NCI-H526 treated with DMSO at 0.1 percent for 48 hours (cell line): ENCODE measurements at regions not wholly inside any gene's neighbourhood (a gene's known extent, or its start where the extent isn't known, plus 50 kb on each side); places are given as distances from the start of the nearest gene placed in this dataset.

Experiments used
- DNase-seq: peaks from one replicate; lab custom pipeline; 2025; lab: John Stamatoyannopoulos, UW

DNA sequence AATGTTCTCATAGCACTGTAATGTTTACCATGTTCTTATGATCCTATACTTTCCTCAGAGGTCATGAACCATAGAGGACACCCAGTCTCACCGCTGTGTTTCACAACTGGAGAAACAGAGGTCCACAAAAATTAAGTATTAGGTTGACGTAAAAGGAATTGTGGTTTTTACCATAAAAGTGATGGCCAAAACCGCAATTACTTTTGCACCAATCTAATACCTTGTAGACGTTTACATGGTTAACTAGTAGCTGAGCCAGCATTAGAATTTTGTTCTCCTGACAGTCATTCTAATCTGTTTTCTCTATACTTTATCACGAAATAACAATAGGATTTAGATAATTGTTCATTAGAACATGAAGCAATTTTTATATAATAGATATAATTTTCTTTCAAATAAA, 763.4 kb upstream of the ARGLU1 start:
- no peak for DNase-seq

DNA sequence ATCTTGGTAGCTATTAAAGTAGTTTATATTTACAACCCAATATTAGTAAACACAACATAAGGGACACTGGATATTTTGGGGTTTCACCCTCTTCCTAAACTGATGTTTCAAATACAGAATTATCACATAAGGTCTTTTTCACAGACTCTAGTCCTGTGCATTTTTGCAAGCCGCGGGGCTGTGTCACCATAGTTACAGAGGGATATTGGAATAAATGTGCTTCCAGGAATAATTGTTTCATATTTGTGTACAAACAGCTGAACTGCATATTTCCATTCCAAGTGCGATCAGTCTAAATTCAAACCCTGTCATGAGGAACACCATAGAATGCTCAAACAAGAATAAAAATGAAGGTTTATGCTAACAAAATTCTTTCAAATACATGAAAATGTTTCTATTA, 762.5 kb upstream of the ARGLU1 start:
- no peak for DNase-seq

- no peak for DNase-seq
Measured at GRCh38 chr13:107329991-107330390, 762.1 kb upstream of the ARGLU1 start.

DNA sequence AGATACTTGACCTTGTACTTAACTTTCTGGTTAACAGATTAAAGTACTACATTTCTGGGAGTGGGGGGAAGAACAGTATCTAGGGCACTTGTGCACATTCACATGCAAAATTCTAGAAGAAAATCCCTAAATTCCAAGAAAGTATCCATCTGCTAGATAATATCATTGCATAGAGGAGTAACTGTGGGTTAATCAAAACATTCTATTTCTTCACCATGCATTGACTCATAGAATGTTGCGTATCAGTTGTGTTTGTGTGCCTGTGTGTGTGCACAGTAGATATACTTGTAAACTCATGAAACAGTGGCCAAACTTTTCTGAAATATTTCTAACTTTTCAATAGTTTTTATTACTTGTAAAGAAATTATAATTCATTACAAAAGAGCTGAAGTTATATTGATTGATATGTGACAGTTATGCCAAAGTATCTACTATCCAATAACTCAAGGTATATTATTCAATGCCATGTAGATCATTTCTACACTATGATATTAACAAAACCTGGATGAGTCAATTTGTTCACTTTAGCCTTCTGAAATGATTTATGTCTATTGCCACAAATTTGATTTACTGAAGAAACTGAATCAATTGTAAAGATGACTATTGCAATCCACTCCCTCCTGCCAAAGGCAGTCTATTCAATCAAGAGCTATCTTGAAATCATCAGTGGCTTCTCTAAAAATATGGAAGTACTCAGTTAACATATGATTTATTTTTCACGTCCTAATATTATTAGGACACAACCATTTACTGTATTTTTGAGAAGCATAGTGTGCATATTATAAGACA, 756.7 kb upstream of the ARGLU1 start:
- no peak for DNase-seq

- no peak for DNase-seq
Measured at GRCh38 chr13:107322228-107322627, 754.3 kb upstream of the ARGLU1 start.

GRCh38 chr13:107305178-107305577, 737.2 kb upstream of the ARGLU1 start:
- DNase-seq, result no peak

DNA sequence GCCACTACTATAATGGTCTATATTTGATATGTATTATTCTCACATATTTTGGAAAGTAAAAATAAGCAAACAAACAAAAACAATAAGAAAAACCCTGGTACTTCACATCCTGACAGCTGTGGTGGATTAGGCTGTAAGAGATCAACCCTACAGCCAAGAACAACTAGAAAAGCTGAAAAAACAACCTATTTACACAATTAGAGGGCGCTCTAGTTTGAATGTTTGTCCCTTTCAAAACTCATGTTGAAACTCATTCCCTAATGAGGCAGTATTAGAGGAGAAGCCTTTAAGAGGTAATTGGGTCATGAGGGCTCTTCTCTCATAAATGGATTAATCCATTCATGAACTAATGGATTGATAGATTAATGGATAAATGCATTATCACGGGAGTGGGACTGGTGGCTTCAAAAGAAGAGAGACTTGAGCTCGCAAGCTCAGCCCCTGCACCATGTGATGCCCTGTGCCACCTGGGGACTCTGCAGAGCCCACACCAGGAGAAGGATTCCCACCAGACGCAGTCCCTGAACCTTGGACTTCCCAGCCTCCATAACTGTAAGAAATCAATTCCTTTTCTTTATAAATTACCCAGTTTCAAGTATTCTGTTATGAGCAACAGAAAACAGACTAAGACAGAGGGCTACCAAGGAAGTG, 733.9 kb upstream of the ARGLU1 start:
- DNase-seq, result no peak

DNA sequence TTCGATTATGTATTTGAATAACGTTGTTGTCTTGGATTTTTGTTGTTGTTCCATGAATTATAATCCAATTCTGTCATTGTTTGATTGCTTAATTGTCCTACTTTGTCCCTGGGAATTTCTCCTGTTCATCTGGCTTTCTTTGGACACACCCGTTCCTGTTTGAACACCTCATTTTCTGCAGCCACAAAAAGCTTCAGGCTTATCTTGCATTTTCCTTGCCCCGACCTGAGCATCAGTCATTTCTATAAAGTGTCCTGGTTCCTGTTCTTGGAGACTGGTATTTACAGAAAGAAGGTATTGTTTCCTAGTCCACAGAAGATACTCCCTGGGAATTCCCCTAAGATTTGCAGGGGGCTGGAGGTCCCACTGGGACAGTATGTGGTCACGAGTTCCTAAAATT, 731.8 kb upstream of the ARGLU1 start:
- no peak for DNase-seq

GRCh38 chr13:107296804-107297203, 728.9 kb upstream of the ARGLU1 start:
- DNase-seq, result no peak

DNA sequence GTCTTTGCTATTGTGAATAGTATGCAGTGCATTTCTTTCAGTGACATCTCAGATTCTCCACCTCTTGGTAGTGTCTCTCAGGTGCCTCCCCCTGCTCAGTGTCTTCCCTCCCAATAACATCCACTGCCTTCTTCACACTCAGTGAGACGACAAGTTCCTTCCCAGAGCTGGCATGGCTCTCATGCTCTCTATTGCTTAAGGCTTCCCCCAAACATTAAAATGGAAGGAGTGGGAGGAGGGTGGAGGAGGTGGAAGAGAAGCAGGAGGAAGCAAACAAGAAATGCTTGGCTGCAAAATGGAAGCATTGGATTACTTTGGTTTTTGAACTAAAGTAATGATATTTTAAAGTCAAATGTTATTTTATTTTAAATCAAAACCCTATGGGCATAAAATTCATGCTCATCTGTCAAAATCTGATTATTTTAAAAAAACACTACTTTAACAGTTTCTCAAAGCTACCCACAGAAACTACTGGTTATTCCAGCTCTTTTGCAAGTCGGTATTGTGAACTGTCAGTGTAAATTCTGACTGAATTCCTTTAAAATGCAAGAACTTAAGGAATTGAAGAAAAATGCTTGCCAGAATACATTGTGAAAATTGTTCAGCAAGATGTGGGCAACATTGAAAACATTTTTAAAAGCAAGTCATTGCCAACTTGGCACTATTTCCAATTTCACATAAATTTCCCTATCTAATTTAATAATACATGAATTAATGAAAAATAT, 727.6 kb upstream of the ARGLU1 start:
- DNase-seq, result no peak

- DNase-seq, result no peak
Measured at GRCh38 chr13:107293924-107294323, 726.0 kb upstream of the ARGLU1 start.

- DNase-seq, result no peak
Measured at GRCh38 chr13:107291875-107292274, 723.9 kb upstream of the ARGLU1 start.

DNA sequence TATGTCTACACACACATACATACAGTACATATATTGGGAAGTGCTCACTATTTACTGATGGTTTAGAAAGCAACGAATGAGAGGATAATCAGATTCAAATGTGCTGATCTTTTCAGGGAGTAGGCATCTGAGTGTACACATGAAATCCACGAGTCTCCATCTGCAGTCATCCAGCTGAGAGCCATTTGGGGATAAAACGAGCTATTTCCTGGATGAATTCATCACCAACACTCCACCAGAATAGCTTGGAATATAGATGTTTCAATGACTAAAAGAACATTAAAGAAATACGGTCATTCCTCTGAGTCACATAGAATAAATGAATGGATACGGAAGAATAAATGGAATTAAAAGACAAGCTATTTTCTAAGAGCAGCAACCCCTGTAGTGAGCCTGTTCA, 721.6 kb upstream of the ARGLU1 start:
- DNase-seq, result no peak

DNA sequence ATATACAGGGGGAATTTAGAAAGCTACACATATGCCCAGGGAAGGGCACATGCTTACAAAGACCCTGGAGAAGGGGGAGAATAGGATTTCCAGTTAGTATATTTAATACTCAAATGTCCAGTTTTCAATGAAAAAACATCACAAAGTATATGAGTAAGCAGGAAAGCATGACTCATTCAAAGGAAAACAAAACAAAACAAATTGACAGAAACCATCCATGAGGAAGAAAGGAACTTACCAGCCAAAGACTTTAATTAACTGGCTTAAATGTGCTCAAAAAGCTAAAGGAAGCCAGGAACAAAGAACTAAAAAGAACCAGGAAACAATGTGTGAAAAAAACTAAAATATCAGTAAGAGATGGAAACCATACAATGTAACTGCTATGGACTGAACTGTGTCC, 716.2 kb upstream of the ARGLU1 start:
- no peak for DNase-seq

DNA sequence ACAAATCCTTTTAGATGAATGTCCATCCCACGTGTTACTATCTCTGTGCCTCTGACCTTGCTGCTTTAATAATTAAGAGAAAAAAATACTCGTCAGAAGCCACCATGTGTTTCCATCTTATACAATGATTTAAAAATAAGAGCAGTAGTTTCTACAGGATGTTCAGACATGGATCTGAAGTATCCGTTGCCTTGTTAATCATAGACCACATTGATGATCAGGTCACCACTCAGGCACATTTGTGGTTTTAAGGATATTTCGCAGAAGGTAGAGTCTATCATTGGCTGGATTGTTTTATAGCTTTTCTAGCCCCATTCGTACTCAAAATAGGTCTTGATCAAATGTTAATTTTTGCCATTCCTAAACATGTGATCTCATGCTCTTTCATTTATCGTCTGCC, 710.0 kb upstream of the ARGLU1 start:
- no peak for DNase-seq

- DNase-seq, result no peak
Measured at GRCh38 chr13:107276936-107277335, 709.0 kb upstream of the ARGLU1 start.

DNA sequence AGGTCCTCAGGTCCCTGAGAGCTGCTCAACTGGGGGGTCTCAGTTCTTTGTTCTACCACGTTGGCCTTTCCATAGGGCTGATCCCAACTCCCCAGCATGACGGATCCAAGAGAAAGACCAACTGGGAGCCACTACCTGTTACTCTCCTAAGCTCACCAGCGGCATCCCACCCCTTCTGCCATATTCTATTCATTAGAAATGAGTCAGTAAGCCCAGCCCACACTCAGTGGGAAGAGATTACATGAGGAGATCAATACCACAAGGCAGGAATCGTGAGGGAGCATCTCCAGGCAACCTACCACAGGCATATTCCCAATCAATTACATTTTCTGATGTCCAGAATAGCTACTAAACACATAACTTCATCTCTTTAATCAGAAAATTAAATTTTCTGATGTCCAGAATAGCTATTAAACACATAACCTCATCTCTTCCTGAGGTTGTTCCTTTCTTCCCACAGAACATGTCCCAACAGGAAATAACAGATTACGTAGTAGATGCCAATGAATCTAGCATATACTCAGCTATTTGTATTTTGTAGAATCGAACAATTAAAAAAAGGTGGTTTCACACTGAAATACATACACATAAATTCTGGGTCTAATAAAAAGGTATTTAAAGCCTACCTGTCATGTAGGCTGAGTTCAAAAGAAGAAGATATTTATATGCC, 708.1 kb upstream of the ARGLU1 start:
- no peak for DNase-seq

DNA sequence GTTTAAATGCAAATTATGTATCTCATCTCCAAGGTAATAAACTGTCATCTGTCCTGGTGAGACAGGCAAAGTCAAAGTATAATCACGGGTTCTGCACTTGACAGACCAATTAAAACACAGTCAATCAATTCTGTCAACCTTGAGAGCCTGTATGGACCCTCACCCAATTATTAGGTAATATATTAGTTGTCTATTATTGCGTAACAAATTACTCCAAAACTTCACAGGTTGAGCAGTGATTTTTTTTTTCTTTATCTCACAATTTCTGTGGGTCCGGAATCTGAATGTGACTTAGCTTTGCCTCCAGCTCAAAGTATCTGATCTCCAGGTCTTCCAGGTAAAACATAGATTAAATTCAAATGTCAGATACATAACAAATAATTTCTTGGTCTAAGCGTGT, 707.4 kb upstream of the ARGLU1 start:
- no peak for DNase-seq

DNA sequence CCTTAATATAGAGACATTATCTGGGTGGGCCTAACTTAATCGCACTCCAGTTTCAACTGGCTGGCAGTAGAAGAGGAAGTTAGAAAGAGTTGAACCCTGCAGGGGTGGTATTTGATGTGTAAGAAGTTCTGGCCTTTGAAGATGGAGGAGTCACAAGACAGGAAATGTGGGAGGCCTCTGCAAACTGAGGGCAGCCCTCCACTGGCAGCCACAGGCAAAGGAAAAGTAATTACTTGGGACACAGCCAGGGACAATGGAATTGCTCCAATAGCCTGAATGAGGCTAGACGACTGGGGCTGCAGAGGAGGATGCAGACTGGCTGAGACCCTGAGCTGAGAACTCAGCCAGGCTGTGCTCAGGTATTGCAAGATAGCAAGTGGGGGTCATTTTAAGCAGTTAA, 703.3 kb upstream of the ARGLU1 start:
- DNase-seq, result no peak

DNA sequence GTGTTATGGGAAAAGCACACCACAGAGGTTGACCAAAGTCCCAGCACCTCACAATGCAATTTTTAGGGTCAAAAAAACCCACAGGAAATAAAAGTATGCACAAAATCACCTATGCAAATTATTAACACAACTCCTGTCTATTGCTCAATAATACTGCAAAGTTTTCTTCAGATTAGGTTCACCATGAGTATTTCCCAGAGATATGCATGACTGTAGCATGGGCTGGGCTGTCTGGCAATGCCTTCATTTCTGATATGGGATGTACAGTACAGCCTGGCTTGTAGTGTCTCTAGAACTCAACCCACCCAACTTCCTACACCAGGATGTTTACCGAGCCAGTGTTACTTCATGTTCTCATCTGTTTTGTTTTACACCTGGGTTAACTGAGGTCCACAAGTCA, 698.7 kb upstream of the ARGLU1 start:
- no peak for DNase-seq

- no peak for DNase-seq
Measured at GRCh38 chr13:107258599-107259187, 690.8 kb upstream of the ARGLU1 start.

- no peak for DNase-seq
Measured at GRCh38 chr13:107254392-107254791, 686.5 kb upstream of the ARGLU1 start.
